Thoracic aorta (tissue), 2 donors: ENCODE measurements at regions not wholly inside any gene's neighbourhood (a gene's known extent, or its start where the extent isn't known, plus 50 kb on each side); places are given as distances from the start of the nearest gene placed in this dataset.

Experiments used
- ATAC-seq: fragments of 150-250 bp; one replicate; pipeline ENCODE4 v1.8.0; 2017; ENCODE audit warnings: low read depth; ENCODE audit not compliant: insufficient number of reproducible peaks, low FRiP score
- DNase-seq: peaks from one replicate; pipeline ENCODE4 v3.0.0-alpha.2; 2020; ENCODE audit warnings: low spot score
- H3K27ac ChIP-seq, 2 donors: fragments of 200-600 bp; sonication (generic); 1 replicate in 1 of 2; 2 replicates in 1 of 2; pipeline ENCODE4 v1.5.1; 2016; ENCODE audit warnings: mild to moderate bottlenecking in 2 of 2, moderate library complexity in 2 of 2
- H3K27me3 ChIP-seq: fragments of 200-600 bp; sonication (generic); replicated peaks from 2 replicates; pipeline ENCODE4 v1.6.0; 2016; ENCODE audit warnings: mild to moderate bottlenecking; ENCODE audit not compliant: insufficient read depth
- H3K36me3 ChIP-seq: fragments of 200-600 bp; sonication (generic); one replicate; pipeline ENCODE4 v1.5.1; 2016
- H3K4me1 ChIP-seq, 2 donors: fragments of 200-600 bp; sonication (generic); 1 replicate in 1 of 2; 2 replicates in 1 of 2; pipeline versions ENCODE4 v1.5.1 to v1.6.0; 2016; ENCODE audit warnings: low read depth in 2 of 2, mild to moderate bottlenecking in 1 of 2; ENCODE audit not compliant: control insufficient read depth in 1 of 2
- H3K4me3 ChIP-seq: fragments of 200-600 bp; sonication (generic); 2 replicates; pipeline ENCODE4 v1.5.1; 2016; ENCODE audit warnings: mild to moderate bottlenecking
- H3K9me3 ChIP-seq: fragments of 200-600 bp; sonication (generic); 2 replicates; pipeline ENCODE4 v1.5.1; 2016
- TF ChIP-seq, protein P1 (sequence below): fragments of 200-600 bp; sonication (generic); IDR thresholded peaks from one replicate; pipeline ENCODE4 v1.5.1; 2019; ENCODE audit warnings: antibody characterized with exemption

- Histone ChIP-seq H3K27ac (no peak overlapping the region), H3K4me3 (no peak overlapping the region), H3K9me3 (no peaks in the 10 kb centered on the region), H3K36me3 (no peaks in the 10 kb centered on the region), H3K27me3 (no peaks in the 10 kb centered on the region), H3K4me1 (no peaks in the 10 kb centered on the region)
- ATAC-seq (no peak), DNase-seq (no peak)
- TF ChIP-seq, protein P1, sequence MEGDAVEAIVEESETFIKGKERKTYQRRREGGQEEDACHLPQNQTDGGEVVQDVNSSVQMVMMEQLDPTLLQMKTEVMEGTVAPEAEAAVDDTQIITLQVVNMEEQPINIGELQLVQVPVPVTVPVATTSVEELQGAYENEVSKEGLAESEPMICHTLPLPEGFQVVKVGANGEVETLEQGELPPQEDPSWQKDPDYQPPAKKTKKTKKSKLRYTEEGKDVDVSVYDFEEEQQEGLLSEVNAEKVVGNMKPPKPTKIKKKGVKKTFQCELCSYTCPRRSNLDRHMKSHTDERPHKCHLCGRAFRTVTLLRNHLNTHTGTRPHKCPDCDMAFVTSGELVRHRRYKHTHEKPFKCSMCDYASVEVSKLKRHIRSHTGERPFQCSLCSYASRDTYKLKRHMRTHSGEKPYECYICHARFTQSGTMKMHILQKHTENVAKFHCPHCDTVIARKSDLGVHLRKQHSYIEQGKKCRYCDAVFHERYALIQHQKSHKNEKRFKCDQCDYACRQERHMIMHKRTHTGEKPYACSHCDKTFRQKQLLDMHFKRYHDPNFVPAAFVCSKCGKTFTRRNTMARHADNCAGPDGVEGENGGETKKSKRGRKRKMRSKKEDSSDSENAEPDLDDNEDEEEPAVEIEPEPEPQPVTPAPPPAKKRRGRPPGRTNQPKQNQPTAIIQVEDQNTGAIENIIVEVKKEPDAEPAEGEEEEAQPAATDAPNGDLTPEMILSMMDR = no peak
These were observed 496.9 kb upstream of the VRK2 start for GRCh38 chr2:57549642-57550102.

- H3K27ac ChIP-seq = no peak overlapping the region
- TF ChIP-seq, protein P1 = no peak
- H3K27me3 ChIP-seq = no peaks in the 10 kb centered on the region
- no peaks in the 10 kb centered on the region for H3K4me1 ChIP-seq
- no peaks in the 10 kb centered on the region for H3K9me3 ChIP-seq
- DNase-seq (no peak), ATAC-seq (no peak)
- no peak overlapping the region for H3K4me3 ChIP-seq
- no peaks in the 10 kb centered on the region for H3K36me3 ChIP-seq
These were observed 495.7 kb upstream of the VRK2 start for GRCh38 chr2:57550912-57551311.

DNA sequence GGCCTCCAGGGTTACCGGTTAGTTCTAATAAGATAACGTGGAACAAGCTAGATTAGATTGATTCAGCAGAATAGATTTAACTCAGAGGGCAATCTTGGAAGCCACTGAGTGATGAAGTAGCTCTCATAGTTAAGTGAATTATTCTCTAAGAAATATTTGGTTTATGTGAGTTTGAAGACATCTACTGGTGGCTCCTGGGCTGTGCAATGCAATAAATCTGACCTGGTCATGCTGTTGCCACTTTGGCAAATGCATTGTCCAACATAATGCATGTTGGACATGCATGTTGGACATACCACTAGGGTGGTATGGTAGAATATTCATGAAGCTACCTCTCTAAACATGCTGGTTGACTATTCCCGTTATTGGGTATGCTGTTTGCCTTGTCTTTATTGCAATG lies 493.7 kb upstream of the VRK2 start:
- Histone ChIP-seq H3K36me3 (no peaks in the 10 kb centered on the region), H3K27ac (no peak overlapping the region), H3K4me1 (no peaks in the 10 kb centered on the region), H3K27me3 (no peaks in the 10 kb centered on the region), H3K9me3 (no peaks in the 10 kb centered on the region), H3K4me3 (no peak overlapping the region)
- TF ChIP-seq, protein P1 = no peak
- DNase-seq = no peak
- ATAC-seq = no peak

DNA sequence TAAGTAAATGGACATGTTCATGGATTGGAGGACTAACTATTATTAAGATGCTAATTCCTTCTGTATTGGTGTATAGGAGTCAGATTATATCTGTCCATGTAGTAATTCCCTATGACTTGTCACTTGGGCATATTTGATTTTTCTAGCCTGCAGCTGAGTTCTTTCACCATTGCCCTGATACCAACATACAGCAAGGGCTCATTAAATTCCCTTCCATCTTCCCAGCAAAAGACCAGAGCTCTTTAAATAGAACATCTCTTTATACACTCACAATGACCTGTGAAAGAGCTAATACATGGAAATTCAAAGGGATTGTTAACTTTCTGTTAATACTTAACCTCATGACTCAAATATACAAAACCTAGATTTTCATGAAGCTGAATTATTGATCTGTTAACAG lies 492.3 kb upstream of the VRK2 start:
- ATAC-seq = no peak
- Histone ChIP-seq H3K27me3 (no peaks in the 10 kb centered on the region), H3K9me3 (no peaks in the 10 kb centered on the region), H3K27ac (no peak overlapping the region), H3K4me1 (no peaks in the 10 kb centered on the region), H3K36me3 (no peaks in the 10 kb centered on the region), H3K4me3 (no peak overlapping the region)
- DNase-seq = no peak
- TF ChIP-seq, protein P1 = no peak

- no peak for DNase-seq
- Histone ChIP-seq H3K27ac (no peak overlapping the region), H3K4me1 (no peaks in the 10 kb centered on the region), H3K27me3 (no peaks in the 10 kb centered on the region), H3K36me3 (no peaks in the 10 kb centered on the region), H3K4me3 (no peak overlapping the region), H3K9me3 (no peaks in the 10 kb centered on the region)
- ATAC-seq = no peak
- TF ChIP-seq, protein P1 = no peak
These were observed 488.3 kb upstream of the VRK2 start for GRCh38 chr2:57558312-57558711.
